ENCODE measurements at regions not wholly inside any gene's neighbourhood (a gene's known extent, or its start where the extent isn't known, plus 50 kb on each side); places are given as distances from the start of the nearest gene placed in this dataset.

DNA sequence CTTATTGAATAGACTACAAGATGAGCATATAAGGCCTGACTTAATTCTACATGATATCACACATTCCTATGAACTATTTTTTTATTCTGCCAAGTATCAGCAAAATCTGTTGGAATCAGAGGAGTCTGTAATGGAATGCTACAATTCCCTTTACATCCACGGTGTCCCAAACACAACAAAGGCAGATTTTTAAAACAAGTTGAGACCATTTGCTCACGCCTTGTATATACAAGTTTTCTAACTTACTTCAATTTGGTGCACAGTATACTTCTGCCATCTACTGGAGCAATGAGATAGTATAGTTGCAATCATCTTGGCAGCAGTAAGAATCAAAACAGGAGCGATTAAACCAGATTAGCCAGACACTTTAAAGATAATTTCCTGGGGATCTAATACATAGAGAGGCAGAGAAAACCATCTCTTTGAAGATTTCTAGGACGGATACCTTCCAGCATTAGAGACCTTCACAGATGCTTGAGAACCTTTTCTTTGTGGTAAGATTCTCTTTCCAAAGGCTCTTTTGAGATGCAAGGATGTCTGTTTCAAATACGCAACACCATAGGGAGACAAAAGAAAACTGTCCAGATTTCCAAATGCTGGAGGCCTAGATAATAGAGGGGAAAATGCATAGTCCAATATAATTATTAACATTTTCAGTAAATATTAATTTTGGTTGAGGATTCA, 302.0 kb upstream of the MIR17HG start:
- DNase-seq (ENCODE audit: low spot score) (peak; percentile 25), ATAC-seq (peak; percentile 36; the same call in 2 of the 3 replicates)
- no peaks in the 10 kb centered on the region for H3K36me3 ChIP-seq (ENCODE audit: insufficient read depth)
- Mint-ChIP-seq H3K4me3 (no peak overlapping the region), H3K4me1 (peaks cover 13% of the 10 kb centered on the region; the same call in 2 of the 3 replicates), H3K27ac (no peak overlapping the region), H3K36me3 (ENCODE audit: low read depth) (no peaks in the 10 kb centered on the region), H3K9me3 (no peaks in the 10 kb centered on the region), H3K27me3 (ENCODE audit: insufficient read depth, low read depth, poor library complexity) (no peaks in the 10 kb centered on the region)
- H4K20me1 ChIP-seq (replicated peaks; ENCODE audit: insufficient read depth): no peaks in the 10 kb centered on the region
- no peak overlapping the region for H3K27ac ChIP-seq (ENCODE audit: low read depth)
- no peaks in the 10 kb centered on the region for H3K27me3 ChIP-seq (ENCODE audit: insufficient read depth)
- H3K4me1 ChIP-seq (ENCODE audit: insufficient read depth): no peaks in the 10 kb centered on the region
- H2AFZ ChIP-seq: no peak overlapping the region
- H3K79me2 ChIP-seq (replicated peaks; ENCODE audit: insufficient read depth): no peaks in the 10 kb centered on the region
- H3K4me3 ChIP-seq: no peak overlapping the region
- H3K4me2 ChIP-seq: no peak overlapping the region
- no peaks in the 10 kb centered on the region for H3F3A ChIP-seq (replicated peaks; ENCODE audit: low read depth)
- 0 out of 2 replicates have a peak, but pooled peaks cover 6% of the 10 kb centered on the region for H3K9me2 ChIP-seq (ENCODE audit: insufficient read depth)
- TF ChIP-seq, protein P1, sequence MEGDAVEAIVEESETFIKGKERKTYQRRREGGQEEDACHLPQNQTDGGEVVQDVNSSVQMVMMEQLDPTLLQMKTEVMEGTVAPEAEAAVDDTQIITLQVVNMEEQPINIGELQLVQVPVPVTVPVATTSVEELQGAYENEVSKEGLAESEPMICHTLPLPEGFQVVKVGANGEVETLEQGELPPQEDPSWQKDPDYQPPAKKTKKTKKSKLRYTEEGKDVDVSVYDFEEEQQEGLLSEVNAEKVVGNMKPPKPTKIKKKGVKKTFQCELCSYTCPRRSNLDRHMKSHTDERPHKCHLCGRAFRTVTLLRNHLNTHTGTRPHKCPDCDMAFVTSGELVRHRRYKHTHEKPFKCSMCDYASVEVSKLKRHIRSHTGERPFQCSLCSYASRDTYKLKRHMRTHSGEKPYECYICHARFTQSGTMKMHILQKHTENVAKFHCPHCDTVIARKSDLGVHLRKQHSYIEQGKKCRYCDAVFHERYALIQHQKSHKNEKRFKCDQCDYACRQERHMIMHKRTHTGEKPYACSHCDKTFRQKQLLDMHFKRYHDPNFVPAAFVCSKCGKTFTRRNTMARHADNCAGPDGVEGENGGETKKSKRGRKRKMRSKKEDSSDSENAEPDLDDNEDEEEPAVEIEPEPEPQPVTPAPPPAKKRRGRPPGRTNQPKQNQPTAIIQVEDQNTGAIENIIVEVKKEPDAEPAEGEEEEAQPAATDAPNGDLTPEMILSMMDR (conservative IDR thresholded peaks at IDR 0.05; ENCODE audit: low read depth in 2 of 2): peak; percentile 58 to 59
- no peak for TF ChIP-seq POLR2AphosphoS5 (IDR thresholded peaks at IDR 0.05; ENCODE audit: low read depth)

DNA sequence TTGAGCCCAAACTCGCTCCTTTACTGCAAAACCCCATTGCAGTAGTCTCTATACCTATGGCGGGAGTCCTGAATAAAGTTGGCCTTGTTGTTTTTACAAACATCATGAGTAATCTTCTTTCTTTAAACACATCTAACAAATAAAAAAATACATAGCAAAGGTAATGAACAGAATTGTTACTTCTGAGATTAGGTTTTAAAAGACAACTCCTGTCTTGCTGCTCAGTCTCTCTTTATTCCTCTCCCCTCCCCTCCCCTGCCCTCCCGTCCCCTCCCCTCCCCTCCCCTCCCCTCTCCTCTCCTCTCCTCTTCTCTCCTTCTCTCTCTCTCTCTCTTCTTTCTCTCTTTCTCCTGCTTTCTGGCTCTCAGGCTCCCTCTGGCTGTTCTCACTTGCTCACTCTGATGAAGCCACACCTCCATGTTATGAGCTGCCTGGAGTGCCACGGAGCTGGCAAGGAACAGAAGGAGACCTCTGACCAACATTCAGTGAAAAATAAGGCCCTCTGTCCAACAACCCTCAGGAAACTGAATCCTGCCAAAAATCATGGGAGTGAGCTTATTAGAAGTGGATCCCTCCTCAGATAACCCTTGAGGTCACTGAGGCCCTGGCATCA, 300.7 kb upstream of the MIR17HG start:
- Mint-ChIP-seq H3K4me3 (no peak overlapping the region), H3K4me1 (peaks cover 13% of the 10 kb centered on the region; the same call in 2 of the 3 replicates), H3K27ac (no peak overlapping the region), H3K9me3 (no peaks in the 10 kb centered on the region), H3K27me3 (ENCODE audit: insufficient read depth, low read depth, poor library complexity) (no peaks in the 10 kb centered on the region), H3K36me3 (ENCODE audit: low read depth) (no peaks in the 10 kb centered on the region)
- Histone ChIP-seq H3K36me3 (ENCODE audit: insufficient read depth) (no peaks in the 10 kb centered on the region), H3K9me2 (ENCODE audit: insufficient read depth) (0 out of 2 replicates have a peak, but pooled peaks cover 6% of the 10 kb centered on the region), H3K27me3 (ENCODE audit: insufficient read depth) (no peaks in the 10 kb centered on the region), H4K20me1 (replicated peaks; ENCODE audit: insufficient read depth) (no peaks in the 10 kb centered on the region), H2AFZ (peak overlapping the region; percentile 67; the same call in 1 of the 2 replicates), H3K27ac (ENCODE audit: low read depth) (no peak overlapping the region), H3K4me3 (no peak overlapping the region), H3F3A (replicated peaks; ENCODE audit: low read depth) (no peaks in the 10 kb centered on the region), H3K4me2 (no peak overlapping the region), H3K79me2 (replicated peaks; ENCODE audit: insufficient read depth) (no peaks in the 10 kb centered on the region), H3K4me1 (ENCODE audit: insufficient read depth) (no peaks in the 10 kb centered on the region)
- TF ChIP-seq, protein P1 (conservative IDR thresholded peaks at IDR 0.05; ENCODE audit: low read depth in 2 of 2): peak in 1 of 2 experiments; percentile 37; a peak in 2 of 4 replicates
- TF ChIP-seq, protein P2, sequence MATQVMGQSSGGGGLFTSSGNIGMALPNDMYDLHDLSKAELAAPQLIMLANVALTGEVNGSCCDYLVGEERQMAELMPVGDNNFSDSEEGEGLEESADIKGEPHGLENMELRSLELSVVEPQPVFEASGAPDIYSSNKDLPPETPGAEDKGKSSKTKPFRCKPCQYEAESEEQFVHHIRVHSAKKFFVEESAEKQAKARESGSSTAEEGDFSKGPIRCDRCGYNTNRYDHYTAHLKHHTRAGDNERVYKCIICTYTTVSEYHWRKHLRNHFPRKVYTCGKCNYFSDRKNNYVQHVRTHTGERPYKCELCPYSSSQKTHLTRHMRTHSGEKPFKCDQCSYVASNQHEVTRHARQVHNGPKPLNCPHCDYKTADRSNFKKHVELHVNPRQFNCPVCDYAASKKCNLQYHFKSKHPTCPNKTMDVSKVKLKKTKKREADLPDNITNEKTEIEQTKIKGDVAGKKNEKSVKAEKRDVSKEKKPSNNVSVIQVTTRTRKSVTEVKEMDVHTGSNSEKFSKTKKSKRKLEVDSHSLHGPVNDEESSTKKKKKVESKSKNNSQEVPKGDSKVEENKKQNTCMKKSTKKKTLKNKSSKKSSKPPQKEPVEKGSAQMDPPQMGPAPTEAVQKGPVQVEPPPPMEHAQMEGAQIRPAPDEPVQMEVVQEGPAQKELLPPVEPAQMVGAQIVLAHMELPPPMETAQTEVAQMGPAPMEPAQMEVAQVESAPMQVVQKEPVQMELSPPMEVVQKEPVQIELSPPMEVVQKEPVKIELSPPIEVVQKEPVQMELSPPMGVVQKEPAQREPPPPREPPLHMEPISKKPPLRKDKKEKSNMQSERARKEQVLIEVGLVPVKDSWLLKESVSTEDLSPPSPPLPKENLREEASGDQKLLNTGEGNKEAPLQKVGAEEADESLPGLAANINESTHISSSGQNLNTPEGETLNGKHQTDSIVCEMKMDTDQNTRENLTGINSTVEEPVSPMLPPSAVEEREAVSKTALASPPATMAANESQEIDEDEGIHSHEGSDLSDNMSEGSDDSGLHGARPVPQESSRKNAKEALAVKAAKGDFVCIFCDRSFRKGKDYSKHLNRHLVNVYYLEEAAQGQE (IDR thresholded peaks at IDR 0.05; ENCODE audit: unreplicated experiment): no peak
- DNase-seq (ENCODE audit: low spot score): peak; percentile 12
- peak; percentile 59 for ATAC-seq

All from GM23338 (cell line).